Large intestine (tissue), 3 donors: ENCODE measurements at regions not wholly inside any gene's neighbourhood (a gene's known extent, or its start where the extent isn't known, plus 50 kb on each side); places are given as distances from the start of the nearest gene placed in this dataset.
A peak's percentile ranks its signal among the peaks of the same experiment; 100 is the strongest.
"Not testable (repeated sequence)": the region's sequence is repeated elsewhere in the genome, so short reads cannot be mapped to it uniquely, and the experiment has no call there.

ENCODE experiments used
- DNase-seq, 2 donors: peaks; one replicate each; pipeline versions ENCODE4 v3.0.0 to v3.0.0-alpha.2; 2013
- H3K27ac ChIP-seq: one replicate; pipeline ENCODE4 v1.5.1; 2013; ENCODE audit warnings: low read length
- H3K27me3 ChIP-seq: 2 replicates; pipeline ENCODE4 v1.6.1; 2013; ENCODE audit warnings: low read length; ENCODE audit not compliant: control insufficient read depth, insufficient read depth
- H3K36me3 ChIP-seq: 2 replicates; pipeline ENCODE4 v1.6.1; 2013; ENCODE audit warnings: low read length; ENCODE audit not compliant: control insufficient read depth, insufficient read depth
- H3K4me1 ChIP-seq: one replicate; pipeline ENCODE4 v1.6.1; 2013; ENCODE audit warnings: low read length; ENCODE audit not compliant: control insufficient read depth, insufficient read depth
- H3K4me3 ChIP-seq: one replicate; pipeline ENCODE4 v1.5.1; 2013; ENCODE audit warnings: low read length
- H3K9me3 ChIP-seq: one replicate; pipeline ENCODE4 v1.6.1; 2013; ENCODE audit warnings: mild to moderate bottlenecking, low read depth, low read length, moderate library complexity; ENCODE audit not compliant: control insufficient read depth
- WGBS: methylation state at CpG from one replicate; pipeline ENCODE4 v1.1.5; 2013; ENCODE audit warnings: low lambda C conversion rate; ENCODE audit not compliant: insufficient coverage; 5-methylcytosine and 5-hydroxymethylcytosine counted together

DNA sequence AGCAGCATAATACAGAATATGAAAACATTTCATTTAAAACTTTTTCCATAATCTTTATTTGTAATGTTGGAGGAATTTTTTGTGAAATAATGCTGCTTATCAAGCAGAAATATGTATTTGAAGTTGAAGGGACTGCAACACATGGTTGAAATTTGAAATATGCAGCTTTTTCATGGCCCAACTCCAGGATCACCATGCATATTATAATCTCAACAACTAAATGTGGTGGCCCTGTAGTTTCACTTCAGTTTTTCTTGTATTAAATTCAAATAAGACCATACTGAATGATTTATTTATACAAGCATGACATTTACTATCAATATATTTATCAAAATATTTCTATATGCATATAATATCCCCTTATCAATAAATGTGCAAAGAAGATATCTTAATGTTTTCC lies 157.7 kb upstream of the LHX8 start:
- DNase-seq = no peak
- no peaks in the 10 kb centered on the region for H3K36me3 ChIP-seq
- H3K27me3 ChIP-seq = no peaks in the 10 kb centered on the region
- H3K27ac ChIP-seq = no peak overlapping the region
- no peaks in the 10 kb centered on the region for H3K4me1 ChIP-seq
- H3K4me3 ChIP-seq = no peak overlapping the region
- H3K9me3 ChIP-seq = no peaks in the 10 kb centered on the region

- 100% methylated on average over 1 of the region's 1 CpG for WGBS
Measured at GRCh38 chr1:74992448-74992847, 141.7 kb upstream of the LHX8 start.

GRCh38 chr1:74995821-74996220 lies 138.4 kb upstream of the LHX8 start:
- WGBS = no CpG with 5 or more reads among the region's 1 CpG
- H3K9me3 ChIP-seq = no peaks in the 10 kb centered on the region
- DNase-seq = no peak
- no peaks in the 10 kb centered on the region for H3K27me3 ChIP-seq
- no peaks in the 10 kb centered on the region for H3K36me3 ChIP-seq
- H3K4me3 ChIP-seq = no peak overlapping the region
- peak overlapping the region; percentile 41 for H3K27ac ChIP-seq
- peaks cover 23% of the 10 kb centered on the region for H3K4me1 ChIP-seq

More at GRCh38 chr1:74992448-74992847, 141.7 kb upstream of the LHX8 start:
- not testable (repeated sequence) for DNase-seq, H3K4me3 ChIP-seq, H3K27ac ChIP-seq, H3K36me3 ChIP-seq, H3K27me3 ChIP-seq, H3K9me3 ChIP-seq
- H3K4me1 ChIP-seq = peaks cover 23% of the 10 kb centered on the region

DNA sequence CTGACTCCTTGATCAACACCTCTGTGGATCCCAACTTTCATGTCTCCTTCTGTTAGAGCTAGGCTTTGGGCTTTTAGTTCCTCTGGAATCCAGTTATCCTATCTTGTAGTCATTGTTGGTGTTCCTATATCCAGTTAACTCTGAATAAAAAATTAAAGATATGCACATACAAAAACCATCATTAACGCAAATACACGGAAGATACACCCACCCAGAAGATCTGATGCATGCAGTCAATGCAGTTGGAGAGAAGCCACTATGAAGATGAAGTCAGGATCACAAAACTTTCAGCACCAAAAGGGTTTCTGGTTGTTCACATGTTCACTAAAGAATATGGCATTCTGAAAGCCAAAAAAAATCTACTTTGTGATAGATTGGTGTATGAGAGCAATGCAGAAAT lies 123.6 kb upstream of the LHX8 start:
- DNase-seq = no peak
- H3K9me3 ChIP-seq = no peaks in the 10 kb centered on the region
- H3K27ac ChIP-seq = no peak overlapping the region
- no peak overlapping the region for H3K4me3 ChIP-seq
- no peaks in the 10 kb centered on the region for H3K4me1 ChIP-seq
- no peaks in the 10 kb centered on the region for H3K36me3 ChIP-seq
- H3K27me3 ChIP-seq = no peaks in the 10 kb centered on the region
- WGBS = no CpG with 5 or more reads among the region's 2 CpGs

DNA sequence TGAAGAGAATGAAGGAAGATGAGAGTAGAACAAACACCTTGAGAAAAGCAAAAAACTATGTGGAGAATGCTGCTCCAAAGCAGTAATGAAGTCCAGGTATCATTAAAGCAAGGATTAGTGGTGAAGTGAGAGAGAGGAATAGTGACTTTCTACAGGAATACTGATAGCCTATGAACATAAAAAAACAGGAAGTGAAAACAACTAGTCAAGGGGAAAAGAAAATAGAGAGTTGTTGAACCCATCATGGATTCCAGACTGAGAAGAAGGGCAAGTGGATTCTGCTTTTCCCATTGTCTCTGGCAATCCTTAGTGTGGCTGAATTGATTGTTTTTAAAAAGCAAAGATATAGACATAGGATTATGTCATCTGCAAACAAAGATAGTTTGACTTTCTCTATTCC lies 119.9 kb upstream of the LHX8 start:
- no peak for DNase-seq
- no peaks in the 10 kb centered on the region for H3K9me3 ChIP-seq
- H3K4me3 ChIP-seq = no peak overlapping the region
- no peaks in the 10 kb centered on the region for H3K4me1 ChIP-seq
- no peaks in the 10 kb centered on the region for H3K36me3 ChIP-seq
- H3K27ac ChIP-seq = no peak overlapping the region
- no peaks in the 10 kb centered on the region for H3K27me3 ChIP-seq

GRCh38 chr1:75023005-75023404 lies 111.2 kb upstream of the LHX8 start:
- Histone ChIP-seq H3K4me1 (no peaks in the 10 kb centered on the region), H3K27ac (no peak overlapping the region), H3K36me3 (no peaks in the 10 kb centered on the region), H3K9me3 (no peaks in the 10 kb centered on the region), H3K27me3 (no peaks in the 10 kb centered on the region), H3K4me3 (no peak overlapping the region)
- no CpG with 5 or more reads among the region's 1 CpG for whole genome bisulfite sequencing
- no peak for DNase-seq

DNA sequence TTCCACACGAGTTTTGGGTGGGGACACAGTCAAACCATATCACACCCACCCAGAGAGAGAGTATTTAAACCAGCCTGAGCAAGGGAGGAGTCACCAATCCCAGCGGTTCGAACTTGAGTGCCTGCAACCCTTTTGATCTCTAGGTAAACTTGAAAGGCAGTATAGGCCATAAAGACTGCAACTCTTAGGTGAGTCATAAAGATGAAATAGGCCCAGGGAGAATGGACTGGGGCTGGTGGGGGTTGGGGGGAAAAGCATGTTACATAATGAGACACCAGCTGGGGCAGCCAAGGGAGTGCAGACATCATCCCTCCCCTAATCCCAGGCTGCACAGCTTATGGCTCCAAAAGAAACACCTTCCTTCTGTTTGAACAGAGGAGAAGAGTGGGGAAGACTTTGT lies 99.8 kb upstream of the LHX8 start:
- no peaks in the 10 kb centered on the region for H3K36me3 ChIP-seq
- no peak overlapping the region for H3K4me3 ChIP-seq
- no peak overlapping the region for H3K27ac ChIP-seq
- no peaks in the 10 kb centered on the region for H3K4me1 ChIP-seq
- no peak for DNase-seq
- no peaks in the 10 kb centered on the region for H3K27me3 ChIP-seq
- no peaks in the 10 kb centered on the region for H3K9me3 ChIP-seq
- WGBS = 0% methylated on average over 2 of the region's 3 CpGs

GRCh38 chr1:75035536-75035935 lies 98.7 kb upstream of the LHX8 start:
- H3K4me1 ChIP-seq = no peaks in the 10 kb centered on the region
- no peaks in the 10 kb centered on the region for H3K36me3 ChIP-seq
- DNase-seq = no peak
- H3K27ac ChIP-seq = no peak overlapping the region
- no peak overlapping the region for H3K4me3 ChIP-seq
- H3K27me3 ChIP-seq = no peaks in the 10 kb centered on the region
- H3K9me3 ChIP-seq = no peaks in the 10 kb centered on the region
- no CpG with 5 or more reads among the region's 4 CpGs for WGBS

GRCh38 chr1:75053207-75053606 lies 81.0 kb upstream of the LHX8 start:
- WGBS = 40% methylated on average over 1 of the region's 2 CpGs

DNA sequence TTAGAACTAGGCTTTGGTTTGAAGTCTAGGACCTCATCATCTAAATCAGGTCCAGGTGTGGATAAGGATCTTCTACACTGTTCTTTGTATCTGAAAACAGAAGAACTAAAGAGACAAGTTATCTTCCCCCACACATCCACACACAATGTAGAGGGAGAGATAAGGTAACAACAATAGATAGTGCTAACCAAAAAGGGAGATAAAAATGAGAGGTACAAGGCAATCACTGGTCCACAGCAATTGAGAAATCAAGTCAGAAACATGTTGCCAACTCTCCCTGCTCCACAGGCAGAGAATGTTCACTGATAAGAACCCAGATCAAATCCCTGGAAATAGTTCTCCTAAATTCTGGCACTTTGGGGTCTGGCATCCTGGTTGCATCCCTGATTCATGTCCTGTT lies 75.8 kb upstream of the LHX8 start:
- no peaks in the 10 kb centered on the region for H3K27me3 ChIP-seq
- H3K4me3 ChIP-seq = no peak overlapping the region
- no peaks in the 10 kb centered on the region for H3K36me3 ChIP-seq
- no peak for DNase-seq
- no peak overlapping the region for H3K27ac ChIP-seq
- H3K9me3 ChIP-seq = no peaks in the 10 kb centered on the region
- H3K4me1 ChIP-seq = no peaks in the 10 kb centered on the region

More at GRCh38 chr1:75053207-75053606, 81.0 kb upstream of the LHX8 start:
- Histone ChIP-seq H3K27me3 (no peaks in the 10 kb centered on the region), H3K9me3 (no peaks in the 10 kb centered on the region), H3K4me3 (no peak overlapping the region), H3K27ac (no peak overlapping the region), H3K4me1 (no peaks in the 10 kb centered on the region), H3K36me3 (no peaks in the 10 kb centered on the region)
- DNase-seq = no peak

DNA sequence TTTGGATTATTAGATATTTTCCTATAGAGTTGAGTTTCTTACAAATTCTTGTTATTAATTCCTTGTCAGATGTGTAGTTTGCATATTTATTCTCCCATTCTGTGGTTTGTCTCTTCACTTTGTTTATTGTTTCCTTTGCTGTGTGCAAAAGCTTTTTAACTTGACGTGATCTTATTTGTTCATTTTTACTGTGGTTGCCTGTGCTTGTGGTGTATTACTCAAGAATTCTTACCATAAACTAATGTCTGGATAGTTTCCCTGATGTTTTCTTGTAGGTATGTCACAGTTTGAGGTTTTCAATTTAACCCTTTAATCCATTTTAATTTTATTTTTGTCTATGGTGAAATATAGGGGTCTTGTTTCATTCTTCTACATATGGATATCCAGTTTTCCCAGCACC lies 72.1 kb upstream of the LHX8 start:
- WGBS = no CpG with 5 or more reads among the region's 1 CpG
- Histone ChIP-seq H3K4me3 (no peak overlapping the region), H3K27ac (no peak overlapping the region), H3K27me3 (no peaks in the 10 kb centered on the region), H3K9me3 (no peaks in the 10 kb centered on the region), H3K4me1 (no peaks in the 10 kb centered on the region), H3K36me3 (no peaks in the 10 kb centered on the region)
- DNase-seq = no peak
